Erythroblast (primary cell): ENCODE measurements at regions not wholly inside any gene's neighbourhood (a gene's known extent, or its start where the extent isn't known, plus 50 kb on each side); places are given as distances from the start of the nearest gene placed in this dataset.

Source experiments
- GATA1 ChIP-seq: IDR thresholded peaks from 2 replicates; pipeline ENCODE4 v1.6.1; 2011; ENCODE audit warnings: low read depth, mild to moderate bottlenecking, control low read depth, low read length, moderate library complexity
- POLR2A ChIP-seq: IDR thresholded peaks from 2 replicates; pipeline ENCODE4 v1.6.1; 2011; ENCODE audit warnings: mild to moderate bottlenecking, low read length

DNA sequence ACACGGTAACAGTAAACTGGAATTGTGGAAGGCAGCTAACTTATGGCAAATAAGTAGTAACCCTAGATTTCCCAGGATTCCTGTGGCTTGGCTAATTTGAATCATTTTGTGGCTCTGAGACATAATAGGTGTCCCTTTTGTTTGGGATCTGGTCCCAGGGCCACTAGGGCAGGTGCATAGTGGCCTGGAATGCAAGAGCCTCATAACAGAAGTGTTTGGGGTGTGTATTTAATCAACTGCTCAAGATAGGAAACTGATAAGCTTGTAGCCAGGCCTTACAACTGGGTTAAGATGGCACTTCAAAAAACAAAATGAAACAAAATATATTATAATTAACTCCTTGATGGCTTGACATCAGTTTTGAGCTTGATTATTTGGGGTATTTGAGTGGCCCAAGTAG, 541.8 kb downstream of the ETV1 start:
- TF ChIP-seq POLR2A (no peak), GATA1 (no peak)
